ENCODE measurements at regions not wholly inside any gene's neighbourhood (a gene's known extent, or its start where the extent isn't known, plus 50 kb on each side); places are given as distances from the start of the nearest gene placed in this dataset.

DNA sequence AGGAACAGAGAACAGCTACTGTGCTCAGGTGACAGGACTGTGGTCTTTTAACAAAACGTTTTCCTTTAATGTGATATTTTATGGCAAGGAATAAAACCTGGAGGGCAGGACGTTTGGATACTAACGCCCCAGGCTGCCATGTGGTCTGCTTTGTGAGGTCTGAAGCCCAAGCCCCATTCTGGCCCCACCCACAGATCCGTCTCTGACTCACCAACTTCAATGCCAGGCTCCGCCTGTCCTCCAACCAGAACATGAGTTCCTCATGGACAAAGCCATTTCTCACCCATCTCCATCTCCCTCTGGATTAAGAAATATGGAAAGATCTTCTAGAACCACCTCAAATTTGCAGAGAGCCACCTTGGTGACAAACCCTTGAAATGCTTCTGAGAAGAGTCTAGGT, 148.8 kb downstream of the CRYBB2 start:
- DNase-seq, result no peak

- no peak for DNase-seq
These were observed 149.6 kb downstream of the CRYBB2 start for GRCh38 chr22:25369041-25369440.

GRCh38 chr22:25370322-25370721, 150.9 kb downstream of the CRYBB2 start:
- DNase-seq, result no peak

DNA sequence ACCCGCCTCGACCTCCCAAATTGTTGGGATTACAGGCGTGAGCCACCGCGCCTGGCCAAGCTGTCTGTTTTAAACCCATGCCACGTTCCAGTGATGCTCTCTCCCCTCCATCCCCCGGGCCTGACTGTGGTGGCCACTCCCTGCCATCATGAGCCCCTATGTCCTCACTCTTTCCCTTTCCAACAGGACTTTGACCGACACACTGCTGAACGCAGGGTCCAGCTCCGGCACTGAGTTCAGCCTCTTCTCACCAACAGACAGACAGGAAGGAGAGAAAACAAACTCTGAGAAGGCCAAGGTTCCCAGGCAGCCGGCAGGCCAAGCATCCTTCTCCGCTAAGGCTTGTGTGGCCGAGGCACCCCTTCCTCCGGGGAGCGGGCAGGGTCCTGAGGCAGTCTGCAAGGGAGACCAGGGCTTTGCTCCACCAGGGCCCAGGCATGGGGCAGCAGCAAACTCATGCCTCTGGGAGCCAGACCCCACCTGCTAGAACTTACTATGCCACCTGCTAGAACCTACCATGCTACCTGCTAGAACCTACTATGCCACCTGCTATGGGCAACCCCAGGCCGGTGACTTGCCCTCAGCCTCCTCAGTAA, 152.7 kb downstream of the CRYBB2 start:
- no peak for DNase-seq

DNA sequence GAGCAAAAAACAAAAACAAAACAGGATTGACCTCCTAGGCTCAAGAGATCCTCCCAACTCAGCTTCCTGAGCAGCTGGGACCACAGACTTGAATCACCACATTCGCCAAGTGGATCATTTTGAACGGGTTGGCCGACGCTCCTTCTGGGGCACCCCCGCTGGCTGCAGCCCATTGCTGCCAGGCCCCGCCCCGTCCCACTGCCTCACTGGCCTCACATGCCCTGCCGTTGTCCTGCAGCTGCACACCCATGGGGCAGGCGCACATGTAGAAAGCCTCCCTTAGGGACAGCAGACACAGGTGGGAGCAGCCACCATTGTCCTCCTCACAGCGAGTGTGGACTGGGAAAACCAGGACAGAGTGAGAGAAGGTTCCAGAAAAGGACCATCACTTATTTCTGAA, 154.5 kb downstream of the CRYBB2 start:
- no peak for DNase-seq

DNA sequence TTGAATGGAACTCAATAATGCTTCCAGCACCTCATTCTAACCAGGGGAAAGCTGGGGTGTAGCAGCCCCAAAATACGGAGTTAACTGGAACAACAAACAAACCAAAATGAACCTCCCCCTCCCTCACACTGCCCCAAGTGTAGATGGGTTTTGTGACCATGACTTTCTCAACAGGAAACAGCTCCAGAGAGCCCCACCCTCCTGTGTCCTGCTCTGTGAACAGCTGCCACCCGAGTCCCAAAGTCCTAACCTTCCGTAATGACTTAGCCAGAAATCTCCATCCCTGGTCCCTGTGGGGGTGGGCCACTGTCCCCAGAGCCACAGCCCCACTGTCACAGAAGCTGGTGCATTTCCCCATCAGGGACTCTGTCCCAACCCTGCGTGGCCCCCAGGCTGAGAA, 155.4 kb downstream of the CRYBB2 start:
- no peak for DNase-seq

- no peak for DNase-seq
These were observed 156.2 kb downstream of the CRYBB2 start for GRCh38 chr22:25375683-25376082.

- DNase-seq, result no peak
These were observed 158.3 kb downstream of the CRYBB2 start for GRCh38 chr22:25377699-25378098.

DNA sequence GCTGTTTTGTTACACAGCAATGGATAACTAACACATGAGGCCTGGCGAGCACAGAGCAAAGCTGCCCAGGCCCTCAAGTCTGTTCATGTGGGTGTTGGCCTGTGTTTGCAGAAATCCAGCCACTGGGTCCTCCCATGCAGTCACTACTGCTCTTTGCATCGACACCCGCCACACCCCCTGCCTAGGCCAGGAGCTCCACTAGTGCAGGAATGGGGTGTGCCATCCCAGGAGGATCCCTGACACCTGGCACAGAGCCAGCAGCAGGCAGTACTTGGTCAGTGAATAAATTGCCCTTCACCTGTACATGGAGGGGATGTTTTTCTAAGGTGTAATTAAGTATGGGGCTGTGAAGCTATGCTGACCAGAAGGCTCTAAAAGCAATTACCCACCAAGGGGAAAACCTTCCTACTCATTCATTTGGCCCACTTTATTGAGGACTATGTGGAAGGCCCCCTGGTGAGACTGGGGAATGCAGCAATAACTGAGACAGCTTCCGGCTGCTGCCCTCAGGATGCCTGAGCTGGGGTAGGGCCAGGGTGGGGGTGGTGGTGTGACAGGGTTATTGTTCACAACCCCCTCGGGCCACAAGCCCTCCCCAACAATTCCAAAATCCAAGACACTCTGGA, 160.8 kb downstream of the CRYBB2 start:
- no peak for DNase-seq

GRCh38 chr22:25382762-25383161, 163.3 kb downstream of the CRYBB2 start:
- no peak for DNase-seq

GRCh38 chr22:25383278-25383820, 163.9 kb downstream of the CRYBB2 start:
- DNase-seq, result no peak

- DNase-seq, result no peak
These were observed 164.5 kb downstream of the CRYBB2 start for GRCh38 chr22:25383892-25384291.

DNA sequence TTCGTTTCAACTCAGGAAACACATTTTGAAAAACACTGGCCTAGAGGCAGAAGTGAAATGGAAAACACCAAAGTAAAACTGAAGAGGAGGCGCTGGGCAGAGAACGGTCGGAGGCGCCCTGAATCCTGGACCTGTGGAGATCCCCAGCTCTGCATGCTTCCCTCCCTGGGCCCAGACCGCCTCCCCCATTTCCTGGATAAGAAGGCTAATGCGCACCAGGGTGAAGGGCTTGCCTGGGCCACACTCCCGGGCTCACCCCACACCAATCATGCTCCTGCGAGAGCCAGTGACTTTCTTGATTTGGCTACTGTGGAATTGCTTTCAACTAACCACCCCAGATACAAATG, 167.1 kb downstream of the CRYBB2 start:
- no peak for DNase-seq

- no peak for DNase-seq
These were observed 169.0 kb downstream of the CRYBB2 start for GRCh38 chr22:25388415-25388814.

DNA sequence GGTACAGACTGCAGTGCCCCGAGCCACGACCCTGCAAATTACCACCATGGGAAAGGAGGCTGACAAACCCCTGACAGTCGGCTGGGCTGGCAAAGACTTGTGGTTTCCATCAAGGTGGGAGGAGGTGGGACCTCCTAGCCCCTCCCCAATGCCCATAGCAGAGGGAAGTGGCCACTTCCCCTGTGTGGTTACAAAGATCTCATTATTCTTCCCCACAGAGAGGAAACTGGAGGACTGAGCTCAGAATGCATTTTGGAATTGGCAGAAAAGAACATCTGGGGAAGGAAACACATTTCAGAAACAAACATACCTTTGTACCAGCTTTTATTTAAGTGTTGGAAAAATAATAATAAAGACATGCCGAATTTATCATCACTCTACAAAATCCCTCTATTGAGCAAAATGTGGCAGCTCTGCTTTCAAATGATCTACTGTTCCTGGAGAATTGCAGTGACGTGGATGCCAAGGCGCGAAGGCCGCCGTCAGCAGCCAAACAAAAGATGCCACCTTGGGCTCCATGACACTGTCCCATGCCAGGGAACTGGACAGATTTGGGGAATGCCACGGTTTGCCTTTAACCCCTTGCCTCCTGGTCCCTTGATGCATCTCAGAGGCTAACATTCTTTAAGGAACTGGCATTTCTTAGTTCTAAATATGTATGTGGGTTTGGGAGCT, 169.6 kb downstream of the CRYBB2 start:
- no peak for DNase-seq

DNA sequence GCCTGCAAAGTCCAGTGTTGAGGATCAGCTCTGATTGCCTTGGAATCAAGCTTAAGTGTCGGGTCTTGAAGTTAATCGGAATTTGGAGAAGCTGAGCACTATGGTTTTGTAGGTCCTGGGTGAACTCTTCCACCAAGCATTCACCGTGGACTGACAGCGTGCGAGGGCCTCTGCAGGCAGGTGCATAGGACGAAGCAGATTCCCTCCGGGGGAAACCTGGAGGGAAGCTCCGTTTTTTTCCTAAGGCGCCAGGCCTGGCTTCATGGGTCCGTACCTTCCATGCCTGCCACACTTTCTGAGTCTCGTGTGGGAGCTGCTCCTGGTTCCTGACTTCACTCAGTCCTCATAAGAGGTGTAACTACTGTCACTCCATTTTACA, 170.1 kb downstream of the CRYBB2 start:
- no peak for DNase-seq

DNA sequence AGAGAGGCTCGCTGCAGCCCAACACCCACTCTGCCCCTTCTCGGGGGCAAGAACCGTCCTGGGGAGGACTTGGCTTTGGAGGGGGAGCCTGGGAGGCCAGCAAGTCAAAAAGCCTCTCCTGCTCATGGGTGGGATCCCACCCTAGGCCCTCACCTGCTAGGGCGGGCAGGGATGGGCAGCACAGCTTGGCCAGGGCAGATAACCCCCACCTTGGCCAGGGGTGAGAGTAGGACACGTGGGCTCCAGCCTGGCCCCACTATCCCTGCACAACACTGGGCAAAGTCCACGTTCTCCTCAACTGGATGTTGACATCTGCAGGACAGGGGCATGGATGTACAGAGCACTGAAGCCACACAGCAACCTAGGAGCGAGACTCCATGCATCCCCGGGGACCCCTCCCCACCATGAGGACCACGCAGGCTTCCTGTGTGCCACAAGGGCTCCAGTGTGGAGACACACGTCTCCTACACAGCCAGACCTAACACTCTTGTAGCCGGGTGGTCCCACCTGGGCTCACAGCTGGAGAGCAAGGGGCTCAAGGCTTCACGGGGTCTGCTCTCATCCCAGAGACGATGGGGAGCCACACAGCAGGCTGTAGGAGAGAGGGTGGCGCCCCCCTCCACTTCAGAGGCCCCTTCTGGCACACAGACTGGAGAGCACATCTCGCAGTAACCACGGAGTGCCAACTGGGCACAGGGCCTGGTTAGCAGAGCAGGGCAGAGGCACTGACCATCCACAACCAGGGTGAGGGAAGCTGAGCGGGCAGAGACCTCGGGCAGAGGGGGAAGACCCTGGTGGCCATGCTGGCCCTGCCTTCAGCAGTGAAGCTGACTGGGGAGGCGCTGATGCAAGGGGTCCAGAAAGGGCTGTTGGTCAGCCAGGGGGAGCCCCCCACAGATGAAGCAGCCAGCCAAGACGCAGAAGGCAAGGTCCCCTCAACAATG, 171.1 kb downstream of the CRYBB2 start:
- DNase-seq, result no peak

DNA sequence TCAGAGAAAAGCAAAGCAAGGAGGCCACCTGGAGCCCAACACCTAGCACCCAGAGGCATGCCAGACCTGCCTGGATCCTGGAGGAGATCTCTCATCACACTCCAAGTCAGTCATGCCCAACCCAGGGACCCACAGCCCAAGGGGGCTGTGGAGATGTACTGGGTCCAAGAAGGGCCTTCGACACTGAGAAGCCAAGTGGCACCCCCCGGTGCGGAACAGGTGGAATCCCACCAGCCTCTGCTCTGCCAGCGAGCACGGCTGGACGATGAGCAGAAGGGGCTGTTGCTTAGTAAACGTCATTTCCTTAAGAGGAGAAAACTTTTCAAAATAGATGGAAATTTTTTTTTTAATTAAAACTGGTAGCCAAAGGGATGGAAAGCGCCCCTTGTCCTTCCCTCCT, 171.9 kb upstream of the GRK3 start:
- no peak for DNase-seq

DNA sequence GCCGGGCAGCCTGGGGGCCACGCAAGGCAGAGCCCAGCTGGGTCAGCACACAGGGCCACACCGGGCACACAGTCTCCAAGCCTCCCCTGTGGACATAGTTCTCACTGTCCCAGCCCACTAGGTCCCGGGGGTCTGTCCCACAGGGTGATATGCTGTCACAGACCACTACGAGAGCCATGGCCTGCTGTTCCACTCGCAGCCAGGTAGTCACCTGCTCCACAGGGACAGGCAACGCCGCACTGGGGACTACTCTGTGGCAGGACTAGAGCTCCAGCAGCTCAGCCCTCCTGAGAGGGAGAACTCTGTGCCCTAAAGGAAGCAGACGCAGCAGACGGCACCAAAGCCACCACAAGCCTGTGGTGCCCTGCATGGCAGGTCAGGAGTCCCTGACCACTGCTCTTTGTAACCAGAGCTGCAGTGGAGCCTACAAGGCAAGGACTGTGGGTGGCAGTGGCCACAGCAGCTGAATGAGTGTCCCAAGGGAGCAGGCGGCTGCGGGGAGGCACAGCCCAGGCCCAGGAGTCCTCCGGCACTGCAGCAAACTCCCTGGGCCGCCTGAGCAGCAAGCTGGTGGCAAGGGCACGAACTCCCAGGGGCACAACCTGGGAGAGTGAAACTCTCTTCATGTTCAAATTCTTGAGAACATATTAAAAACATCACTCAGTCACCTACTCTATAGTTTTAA, 171.2 kb upstream of the GRK3 start:
- no peak for DNase-seq

- no peak for DNase-seq
These were observed 169.0 kb upstream of the GRK3 start for GRCh38 chr22:25395468-25395867.

DNA sequence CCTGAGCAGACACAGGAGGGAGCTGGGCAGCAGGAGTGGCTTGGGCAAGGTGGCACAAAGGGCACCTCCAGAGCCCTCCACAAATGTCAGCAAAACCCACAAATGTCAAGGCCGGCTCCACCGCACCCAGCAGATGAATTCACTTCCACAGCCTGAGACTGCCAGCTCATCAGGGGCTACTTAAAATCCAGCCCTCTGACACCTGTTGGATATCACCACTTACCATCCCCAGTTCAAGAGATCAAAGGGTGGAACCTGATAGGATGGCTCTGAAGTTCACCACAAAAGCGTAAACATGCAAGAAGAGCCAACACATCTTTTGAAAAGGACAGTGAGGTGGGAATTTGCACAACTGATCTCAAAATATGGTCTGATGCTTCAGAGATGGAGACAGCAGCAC, 168.6 kb upstream of the GRK3 start:
- DNase-seq, result no peak

- DNase-seq, result no peak
These were observed 167.8 kb upstream of the GRK3 start for GRCh38 chr22:25396615-25397200.
